ENCODE measurements at regions not wholly inside any gene's neighbourhood (a gene's known extent, or its start where the extent isn't known, plus 50 kb on each side); places are given as distances from the start of the nearest gene placed in this dataset.
"Not testable (repeated sequence)": the region's sequence is repeated elsewhere in the genome, so short reads cannot be mapped to it uniquely, and the experiment has no call there.

- no peak for DNase-seq (ENCODE audit: low spot score)
These were observed 588.4 kb upstream of the CITED2 start for GRCh38 chr6:139962654-139963347.

GRCh38 chr6:139961190-139961589 is 586.7 kb upstream of the CITED2 start:
- no peak for DNase-seq (ENCODE audit: low spot score)

GRCh38 chr6:139960671-139961070 is 586.2 kb upstream of the CITED2 start:
- DNase-seq (ENCODE audit: low spot score), result no peak

GRCh38 chr6:139955366-139956155 is 581.1 kb upstream of the CITED2 start:
- DNase-seq (ENCODE audit: low spot score), result no peak

- DNase-seq (ENCODE audit: low spot score), result no peak
These were observed 580.1 kb upstream of the CITED2 start for GRCh38 chr6:139954463-139955071.

GRCh38 chr6:139953780-139954179 is 579.3 kb upstream of the CITED2 start:
- DNase-seq (ENCODE audit: low spot score), result not testable (repeated sequence)

GRCh38 chr6:139951172-139951571 is 576.7 kb upstream of the CITED2 start:
- no peak for DNase-seq (ENCODE audit: low spot score)

GRCh38 chr6:139944976-139945375 is 570.5 kb upstream of the CITED2 start:
- no peak for DNase-seq (ENCODE audit: low spot score)

GRCh38 chr6:139944131-139944530 is 569.7 kb upstream of the CITED2 start:
- DNase-seq (ENCODE audit: low spot score), result no peak

- DNase-seq (ENCODE audit: low spot score), result no peak
These were observed 568.9 kb upstream of the CITED2 start for GRCh38 chr6:139943391-139943790.

- DNase-seq (ENCODE audit: low spot score), result no peak
These were observed 567.9 kb upstream of the CITED2 start for GRCh38 chr6:139942331-139942730.

GRCh38 chr6:139941826-139942225 is 567.4 kb upstream of the CITED2 start:
- DNase-seq (ENCODE audit: low spot score), result no peak

GRCh38 chr6:139940741-139941729 is 566.6 kb upstream of the CITED2 start:
- no peak for DNase-seq (ENCODE audit: low spot score)

- DNase-seq (ENCODE audit: low spot score), result no peak
These were observed 564.9 kb upstream of the CITED2 start for GRCh38 chr6:139939189-139939979.

- DNase-seq (ENCODE audit: low spot score), result no peak
These were observed 558.2 kb upstream of the CITED2 start for GRCh38 chr6:139932671-139933070.

GRCh38 chr6:139931747-139932146 is 557.3 kb upstream of the CITED2 start:
- no peak for DNase-seq (ENCODE audit: low spot score)

GRCh38 chr6:139927742-139928305 is 553.4 kb upstream of the CITED2 start:
- no peak for DNase-seq (ENCODE audit: low spot score)

GRCh38 chr6:139927236-139927635 is 552.8 kb upstream of the CITED2 start:
- DNase-seq (ENCODE audit: low spot score), result no peak

- no peak for DNase-seq (ENCODE audit: low spot score)
These were observed 552.3 kb upstream of the CITED2 start for GRCh38 chr6:139926711-139927110.

- DNase-seq (ENCODE audit: low spot score), result no peak
These were observed 551.6 kb upstream of the CITED2 start for GRCh38 chr6:139925894-139926641.
